Activated CD8-positive, alpha-beta T cell treated with anti-CD3 and anti-CD28 coated beads, Interleukin-2, amount 10 ng/mL, durations not matched to agents 7 days and 5 days (primary cell): ENCODE measurements at regions not wholly inside any gene's neighbourhood (a gene's known extent, or its start where the extent isn't known, plus 50 kb on each side); places are given as distances from the start of the nearest gene placed in this dataset.

Source experiments
- ATAC-seq: fragments of 150-1000 bp; cut with Tn5 transposase; one replicate; pipeline ENCODE4 v1.10.0; 2021; ENCODE audit warnings: moderate library complexity
- CTCF ChIA-PET: fragments of 350-600 bp; sonication (Branson Sonifier 250); formaldehyde crosslinking; loops from one replicate; lab custom pipeline; 2021; ENCODE audit warnings: antibody characterized with exemption; lab: Charles Lee
- POLR2A ChIA-PET: fragments of 350-600 bp; sonication (Branson Sonifier 250); formaldehyde crosslinking; loops from one replicate; lab custom pipeline; 2021; ENCODE audit warnings: antibody characterized with exemption; lab: Charles Lee
- DNase-seq: peaks from one replicate; pipeline ENCODE4 v3.0.0-alpha.2; 2020
- H3K27ac Mint-ChIP-seq: one replicate; pipeline ENCODE4 v1.8.0; 2021; ENCODE audit warnings: mild to moderate bottlenecking, mixed read lengths
- H3K27me3 Mint-ChIP-seq: one replicate; pipeline ENCODE4 v1.8.0; 2021; ENCODE audit warnings: low read depth, mixed read lengths
- H3K36me3 Mint-ChIP-seq: one replicate; pipeline ENCODE4 v1.8.0; 2021; ENCODE audit warnings: low read depth, mixed read lengths
- H3K4me1 Mint-ChIP-seq: one replicate; pipeline ENCODE4 v1.8.0; 2021; ENCODE audit warnings: low read depth, mixed read lengths
- H3K4me3 Mint-ChIP-seq: one replicate; pipeline ENCODE4 v1.8.0; 2021; ENCODE audit warnings: mild to moderate bottlenecking, mixed read lengths
- H3K9me3 Mint-ChIP-seq: one replicate; pipeline ENCODE4 v1.8.0; 2022; ENCODE audit warnings: mixed read lengths; ENCODE audit not compliant: insufficient read depth

GRCh38 chr21:41600556-41600955, 92.6 kb upstream of the TMPRSS2 start:
- ChIA-PET CTCF (interaction anchor here (1.4 kb wide), 1 partner anchor 10 kb away, joined by 4 read pairs; no protein-coding TSS in a partner anchor), POLR2A (no interaction called here)
- no peaks in the 10 kb centered on the region for H3K9me3 Mint-ChIP-seq
- peaks cover 6% of the 10 kb centered on the region for H3K27me3 Mint-ChIP-seq
- ATAC-seq: no peak
- no peaks in the 10 kb centered on the region for H3K4me1 Mint-ChIP-seq
- H3K4me3 Mint-ChIP-seq: no peak overlapping the region
- no peak for DNase-seq
- no peak overlapping the region for H3K27ac Mint-ChIP-seq
- H3K36me3 Mint-ChIP-seq: no peaks in the 10 kb centered on the region

DNA sequence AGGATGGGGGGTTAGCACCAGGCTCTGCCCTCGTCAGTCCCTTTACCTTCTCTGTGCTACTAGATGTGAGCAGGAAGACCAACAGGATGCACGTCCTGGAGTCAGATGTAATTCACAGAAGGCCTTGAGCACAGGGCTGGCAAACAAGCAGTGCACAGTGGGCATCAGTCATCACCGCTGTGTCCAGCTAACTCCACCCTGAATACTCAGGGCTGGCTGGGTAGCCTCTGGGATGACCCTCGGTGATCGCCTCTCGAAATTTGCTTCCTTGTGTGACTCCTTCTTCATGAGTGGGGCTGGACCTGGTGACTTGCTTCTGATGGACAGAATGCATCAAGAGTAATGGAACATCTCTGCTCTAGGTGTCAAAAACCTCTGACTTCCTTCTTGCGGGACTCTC, 92.2 kb upstream of the TMPRSS2 start:
- CTCF ChIA-PET: no interaction called here

GRCh38 chr21:41598561-41599431, 90.8 kb upstream of the TMPRSS2 start:
- no peak overlapping the region for H3K4me3 Mint-ChIP-seq
- no peaks in the 10 kb centered on the region for H3K36me3 Mint-ChIP-seq
- DNase-seq (no peak), ATAC-seq (no peak)
- no peak overlapping the region for H3K27ac Mint-ChIP-seq
- ChIA-PET CTCF (no interaction called here), POLR2A (no interaction called here)
- peaks cover 6% of the 10 kb centered on the region for H3K27me3 Mint-ChIP-seq
- H3K9me3 Mint-ChIP-seq: no peaks in the 10 kb centered on the region
- no peaks in the 10 kb centered on the region for H3K4me1 Mint-ChIP-seq

More for the DNA sequence above, 92.2 kb upstream of the TMPRSS2 start:
- ATAC-seq (no peak), DNase-seq (no peak)
- POLR2A ChIA-PET: no interaction called here
- Mint-ChIP-seq H3K27ac (no peak overlapping the region), H3K27me3 (peaks cover 6% of the 10 kb centered on the region), H3K9me3 (no peaks in the 10 kb centered on the region), H3K4me1 (no peaks in the 10 kb centered on the region), H3K36me3 (no peaks in the 10 kb centered on the region), H3K4me3 (no peak overlapping the region)

DNA sequence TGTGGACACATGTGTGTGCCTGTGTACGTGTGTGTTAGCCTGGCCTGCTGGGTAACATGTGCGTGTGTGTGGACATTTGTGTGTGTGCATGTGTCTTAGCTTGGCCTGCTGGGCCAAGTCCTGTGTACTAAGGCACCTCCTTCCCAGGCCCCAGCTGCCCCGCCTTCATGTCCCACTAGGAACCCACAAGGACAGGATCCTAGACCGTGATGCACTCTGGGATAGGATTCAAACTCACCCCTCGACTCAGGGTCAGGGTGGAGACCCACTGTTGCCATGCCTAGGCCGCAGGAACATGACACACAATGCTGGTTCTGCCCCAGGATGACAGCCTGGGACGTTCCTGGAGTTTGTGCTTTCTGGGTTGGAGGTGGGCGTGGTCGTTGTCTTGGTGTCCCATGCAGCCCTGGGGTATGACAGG, 89.9 kb upstream of the TMPRSS2 start:
- H3K27me3 Mint-ChIP-seq: peaks cover 6% of the 10 kb centered on the region
- DNase-seq (no peak), ATAC-seq (no peak)
- H3K27ac Mint-ChIP-seq: no peak overlapping the region
- H3K36me3 Mint-ChIP-seq: no peaks in the 10 kb centered on the region
- no peak overlapping the region for H3K4me3 Mint-ChIP-seq
- ChIA-PET POLR2A (no interaction called here), CTCF (no interaction called here)
- no peaks in the 10 kb centered on the region for H3K4me1 Mint-ChIP-seq
- no peaks in the 10 kb centered on the region for H3K9me3 Mint-ChIP-seq

DNA sequence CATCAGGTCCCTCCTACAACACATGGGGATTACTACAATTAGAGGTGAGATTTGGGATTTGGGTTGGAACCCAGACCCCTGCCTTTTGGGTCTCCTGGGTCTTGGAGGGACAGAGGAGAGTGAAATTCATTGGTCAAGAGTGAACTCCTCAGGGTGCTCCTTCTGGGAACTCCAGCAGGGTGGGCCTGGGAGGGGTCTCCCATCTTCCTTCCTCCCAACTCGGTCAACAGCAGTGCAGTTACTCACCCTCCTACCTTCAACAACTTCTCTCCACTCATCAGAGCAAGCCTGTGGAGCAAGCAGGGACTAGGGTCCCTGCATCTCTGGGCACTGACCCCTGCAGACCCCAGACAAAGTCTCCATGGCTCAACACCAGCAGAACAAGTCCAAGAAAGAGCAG, 89.3 kb upstream of the TMPRSS2 start:
- Mint-ChIP-seq H3K27me3 (peaks cover 6% of the 10 kb centered on the region), H3K27ac (no peak overlapping the region), H3K9me3 (no peaks in the 10 kb centered on the region), H3K4me1 (no peaks in the 10 kb centered on the region), H3K36me3 (no peaks in the 10 kb centered on the region), H3K4me3 (no peak overlapping the region)
- DNase-seq (no peak), ATAC-seq (no peak)
- ChIA-PET CTCF (no interaction called here), POLR2A (no interaction called here)

GRCh38 chr21:41596241-41596925, 88.4 kb upstream of the TMPRSS2 start:
- peaks cover 6% of the 10 kb centered on the region for H3K27me3 Mint-ChIP-seq
- no peaks in the 10 kb centered on the region for H3K36me3 Mint-ChIP-seq
- no peaks in the 10 kb centered on the region for H3K4me1 Mint-ChIP-seq
- DNase-seq: no peak
- CTCF ChIA-PET: no interaction called here
- ATAC-seq: no peak
- H3K9me3 Mint-ChIP-seq: no peaks in the 10 kb centered on the region
- no peak overlapping the region for H3K27ac Mint-ChIP-seq
- POLR2A ChIA-PET: no interaction called here
- H3K4me3 Mint-ChIP-seq: no peak overlapping the region

- no peak overlapping the region for H3K27ac Mint-ChIP-seq
- H3K9me3 Mint-ChIP-seq: no peaks in the 10 kb centered on the region
- H3K4me1 Mint-ChIP-seq: no peaks in the 10 kb centered on the region
- ATAC-seq (no peak), DNase-seq (no peak)
- H3K27me3 Mint-ChIP-seq: peaks cover 1% of the 10 kb centered on the region
- no peak overlapping the region for H3K4me3 Mint-ChIP-seq
- POLR2A ChIA-PET: no interaction called here
- H3K36me3 Mint-ChIP-seq: no peaks in the 10 kb centered on the region
- CTCF ChIA-PET: interaction anchor here (1.1 kb wide), 1 partner anchor 311 kb away, joined by 3 read pairs; no protein-coding TSS in a partner anchor
Observed at GRCh38 chr21:41594268-41594667, 86.3 kb upstream of the TMPRSS2 start.

GRCh38 chr21:41593760-41594138, 85.8 kb upstream of the TMPRSS2 start:
- no peaks in the 10 kb centered on the region for H3K27me3 Mint-ChIP-seq
- DNase-seq (no peak), ATAC-seq (no peak)
- no peaks in the 10 kb centered on the region for H3K4me1 Mint-ChIP-seq
- no peak overlapping the region for H3K4me3 Mint-ChIP-seq
- ChIA-PET POLR2A (no interaction called here), CTCF (interaction anchor here (1.1 kb wide), 1 partner anchor 311 kb away, joined by 3 read pairs; no protein-coding TSS in a partner anchor)
- no peak overlapping the region for H3K27ac Mint-ChIP-seq
- H3K9me3 Mint-ChIP-seq: no peaks in the 10 kb centered on the region
- H3K36me3 Mint-ChIP-seq: no peaks in the 10 kb centered on the region

GRCh38 chr21:41593051-41593759, 85.2 kb upstream of the TMPRSS2 start:
- Mint-ChIP-seq H3K27me3 (no peaks in the 10 kb centered on the region), H3K9me3 (no peaks in the 10 kb centered on the region), H3K36me3 (no peaks in the 10 kb centered on the region), H3K4me3 (no peak overlapping the region), H3K4me1 (no peaks in the 10 kb centered on the region), H3K27ac (no peak overlapping the region)
- POLR2A ChIA-PET: no interaction called here
- CTCF ChIA-PET: interaction anchor here (1.1 kb wide), 1 partner anchor 310 kb away, joined by 3 read pairs; no protein-coding TSS in a partner anchor
- no peak for ATAC-seq
- DNase-seq: no peak

GRCh38 chr21:41589620-41590175, 81.7 kb upstream of the TMPRSS2 start:
- DNase-seq: no peak

DNA sequence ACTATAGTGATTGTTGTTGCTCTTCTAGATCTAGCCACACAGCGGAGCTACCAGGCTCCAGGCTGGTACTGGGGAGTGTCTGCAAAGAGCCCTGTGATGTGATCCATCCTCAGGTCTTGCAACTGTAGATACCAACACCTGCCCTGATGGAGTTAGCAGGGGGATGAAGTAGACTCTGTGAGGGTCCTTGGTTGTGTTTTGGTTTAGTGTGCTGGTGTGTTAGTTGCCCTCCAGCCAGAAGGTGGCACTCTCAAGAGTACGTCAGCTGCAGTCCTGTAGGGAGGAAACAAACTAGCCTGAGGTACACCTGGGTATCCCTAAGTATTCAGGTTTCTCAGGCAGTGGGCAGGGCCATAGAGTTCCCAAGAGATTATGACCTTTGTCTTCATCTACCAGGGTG, 81.2 kb upstream of the TMPRSS2 start:
- CTCF ChIA-PET: interaction anchor here (1.5 kb wide), 2 partner anchors 14 to 16 kb away, joined by 3 read pairs; no protein-coding TSS in a partner anchor
- POLR2A ChIA-PET: no interaction called here
- Mint-ChIP-seq H3K36me3 (no peaks in the 10 kb centered on the region), H3K4me3 (no peak overlapping the region), H3K27ac (no peak overlapping the region), H3K27me3 (peaks cover 6% of the 10 kb centered on the region), H3K4me1 (no peaks in the 10 kb centered on the region), H3K9me3 (no peaks in the 10 kb centered on the region)
- DNase-seq (no peak), ATAC-seq (no peak)

More at GRCh38 chr21:41589620-41590175, 81.7 kb upstream of the TMPRSS2 start:
- Mint-ChIP-seq H3K27ac (no peak overlapping the region), H3K9me3 (no peaks in the 10 kb centered on the region), H3K27me3 (peaks cover 6% of the 10 kb centered on the region), H3K36me3 (no peaks in the 10 kb centered on the region), H3K4me3 (no peak overlapping the region), H3K4me1 (no peaks in the 10 kb centered on the region)
- ATAC-seq: no peak
- ChIA-PET CTCF (interaction anchor here (1.5 kb wide), 2 partner anchors 15 kb away, joined by 3 read pairs; no protein-coding TSS in a partner anchor), POLR2A (no interaction called here)
